Fibroblast of mammary gland (primary cell): ENCODE measurements at regions not wholly inside any gene's neighbourhood (a gene's known extent, or its start where the extent isn't known, plus 50 kb on each side); places are given as distances from the start of the nearest gene placed in this dataset.
A peak's percentile ranks its signal among the peaks of the same experiment; 100 is the strongest.

Experiments used
- DNase-seq: peaks from one replicate; pipeline ENCODE4 v3.0.0-alpha.2; 2010; ENCODE audit warnings: low read depth
- H3K4me3 ChIP-seq: 2 replicates; pipeline ENCODE4 v1.5.1; 2011; ENCODE audit warnings: low read depth, mild to moderate bottlenecking, low read length, moderate library complexity; ENCODE audit not compliant: control insufficient read depth
- CTCF ChIP-seq: conservative IDR thresholded peaks from 2 replicates; pipeline ENCODE4 v1.5.1; 2011; ENCODE audit warnings: low read depth, low read length, inconsistent platforms; ENCODE audit not compliant: control insufficient read depth, insufficient read depth

DNA sequence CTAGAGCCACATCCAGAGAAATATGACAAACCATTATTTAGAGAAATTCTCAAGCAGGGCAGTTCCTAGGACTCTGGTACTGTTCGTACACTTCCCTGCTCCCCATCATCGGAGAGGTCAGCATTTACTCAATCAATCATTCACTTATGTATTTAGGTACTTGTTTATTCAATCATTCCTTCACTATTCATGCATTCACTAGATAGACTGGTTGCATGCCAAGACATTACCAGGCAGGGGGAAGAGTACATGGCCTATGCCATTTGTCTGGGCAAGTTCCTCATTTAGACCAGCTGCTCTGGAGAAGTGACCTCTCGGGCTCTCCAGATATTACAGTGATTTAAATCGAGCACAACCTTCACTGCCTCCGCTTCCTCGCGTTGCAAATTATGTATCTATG lies 603.4 kb downstream of the KCNJ2 start:
- no peak for TF ChIP-seq CTCF
- no peak overlapping the region for H3K4me3 ChIP-seq
- no peak for DNase-seq

DNA sequence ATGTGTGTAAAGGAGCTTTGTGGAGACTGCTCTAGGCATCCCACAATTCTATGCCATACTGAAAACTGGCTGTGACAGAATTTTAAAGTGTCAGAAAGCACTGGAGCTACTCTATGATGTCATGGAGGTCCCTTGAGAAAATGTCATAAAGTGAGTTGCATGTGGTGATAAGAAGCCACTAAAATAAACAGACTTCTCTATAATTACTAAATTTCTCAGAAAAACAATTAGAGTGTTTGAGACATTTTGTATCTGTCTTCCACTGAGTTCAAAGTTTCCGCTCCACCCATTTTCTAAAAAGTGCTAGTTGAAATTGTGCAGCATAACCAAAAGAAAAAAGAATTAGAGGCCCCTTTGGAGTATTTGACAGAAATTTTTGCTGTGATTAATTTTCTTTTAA lies 603.9 kb downstream of the KCNJ2 start:
- no peak for TF ChIP-seq CTCF
- no peak overlapping the region for H3K4me3 ChIP-seq
- no peak for DNase-seq

GRCh38 chr17:70774339-70775117 lies 605.2 kb downstream of the KCNJ2 start:
- DNase-seq = no peak
- no peak for TF ChIP-seq CTCF
- H3K4me3 ChIP-seq = no peak overlapping the region

DNA sequence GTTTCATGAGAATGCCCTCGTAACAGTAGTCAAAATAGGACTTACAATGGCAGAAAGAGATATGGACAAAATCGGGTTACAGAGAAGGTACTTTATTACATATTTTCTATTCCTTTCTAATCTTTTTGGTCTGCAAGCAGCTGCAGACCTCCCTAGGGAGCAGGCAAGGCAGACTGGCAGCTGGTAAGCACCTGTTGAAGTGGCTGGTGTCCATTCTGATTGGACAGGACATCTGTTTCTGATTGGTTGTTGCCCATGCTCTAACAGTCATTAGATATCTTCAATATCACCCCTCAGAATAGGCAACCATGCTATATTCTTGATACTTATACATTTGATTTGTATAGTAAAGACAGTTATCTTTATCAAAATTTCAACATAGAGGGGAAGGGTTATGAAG lies 606.3 kb downstream of the KCNJ2 start:
- no peak for DNase-seq
- TF ChIP-seq CTCF = no peak
- H3K4me3 ChIP-seq = no peak overlapping the region

GRCh38 chr17:70776441-70776840 lies 607.1 kb downstream of the KCNJ2 start:
- DNase-seq = no peak
- no peak for TF ChIP-seq CTCF
- no peak overlapping the region for H3K4me3 ChIP-seq

- H3K4me3 ChIP-seq = no peak overlapping the region
- TF ChIP-seq CTCF = no peak
- DNase-seq = peak; percentile 6
Observed at GRCh38 chr17:70780031-70780430, 610.7 kb downstream of the KCNJ2 start.

DNA sequence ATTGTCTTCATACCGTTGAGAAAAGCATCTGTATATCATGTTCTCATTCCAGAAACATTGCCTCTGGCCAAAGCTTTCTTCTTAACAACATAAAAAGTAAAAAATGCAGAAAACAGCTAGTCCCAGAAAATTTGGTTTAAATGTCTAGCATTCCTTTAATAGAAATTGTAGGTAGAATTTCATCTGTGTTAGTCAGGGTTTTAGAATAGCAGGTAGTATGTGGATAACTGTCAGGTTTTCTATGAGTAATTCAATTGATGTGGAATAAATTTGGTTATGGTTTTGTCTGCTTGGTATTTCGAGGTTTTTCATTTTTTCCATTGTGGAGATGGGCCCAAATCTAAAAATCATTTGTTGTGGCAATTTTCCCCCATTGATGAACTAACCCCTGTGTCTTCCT lies 616.7 kb downstream of the KCNJ2 start:
- TF ChIP-seq CTCF = no peak
- DNase-seq = no peak
- no peak overlapping the region for H3K4me3 ChIP-seq
